SJCRH30 (cell line): ENCODE measurements at regions not wholly inside any gene's neighbourhood (a gene's known extent, or its start where the extent isn't known, plus 50 kb on each side); places are given as distances from the start of the nearest gene placed in this dataset.
A peak's percentile ranks its signal among the peaks of the same experiment; 100 is the strongest.
"Not testable (repeated sequence)": the region's sequence is repeated elsewhere in the genome, so short reads cannot be mapped to it uniquely, and the experiment has no call there.

Source experiments
- DNase-seq, 2 experiments: peaks; one replicate each; pipeline ENCODE4 v3.0.0-alpha.2; 2015 to 2020
- H3K27ac ChIP-seq: fragments of 250-450 bp; sonication (Bioruptor Pico); 2 replicates; pipeline ENCODE4 v1.5.1; 2020; ENCODE audit warnings: mild to moderate bottlenecking, moderate library complexity
- H3K27me3 ChIP-seq: fragments of 250-450 bp; sonication (Bioruptor Pico); 2 replicates; pipeline ENCODE4 v1.5.1; 2020; ENCODE audit warnings: mild to moderate bottlenecking, moderate library complexity
- H3K36me3 ChIP-seq: fragments of 250-450 bp; sonication (Bioruptor Pico); 2 replicates; pipeline ENCODE4 v1.5.1; 2020; ENCODE audit warnings: mild to moderate bottlenecking, moderate library complexity
- H3K4me1 ChIP-seq: fragments of 250-450 bp; sonication (Bioruptor Pico); 2 replicates; pipeline ENCODE4 v1.5.1; 2020; ENCODE audit warnings: mild to moderate bottlenecking, moderate library complexity
- H3K4me3 ChIP-seq: fragments of 250-450 bp; sonication (Bioruptor Pico); 2 replicates; pipeline ENCODE4 v1.5.1; 2020; ENCODE audit warnings: mild to moderate bottlenecking, moderate library complexity
- H3K9me3 ChIP-seq: fragments of 250-450 bp; sonication (Bioruptor Pico); replicated peaks from 2 replicates; pipeline ENCODE4 v1.5.1; 2020; ENCODE audit warnings: mild to moderate bottlenecking, moderate library complexity

DNA sequence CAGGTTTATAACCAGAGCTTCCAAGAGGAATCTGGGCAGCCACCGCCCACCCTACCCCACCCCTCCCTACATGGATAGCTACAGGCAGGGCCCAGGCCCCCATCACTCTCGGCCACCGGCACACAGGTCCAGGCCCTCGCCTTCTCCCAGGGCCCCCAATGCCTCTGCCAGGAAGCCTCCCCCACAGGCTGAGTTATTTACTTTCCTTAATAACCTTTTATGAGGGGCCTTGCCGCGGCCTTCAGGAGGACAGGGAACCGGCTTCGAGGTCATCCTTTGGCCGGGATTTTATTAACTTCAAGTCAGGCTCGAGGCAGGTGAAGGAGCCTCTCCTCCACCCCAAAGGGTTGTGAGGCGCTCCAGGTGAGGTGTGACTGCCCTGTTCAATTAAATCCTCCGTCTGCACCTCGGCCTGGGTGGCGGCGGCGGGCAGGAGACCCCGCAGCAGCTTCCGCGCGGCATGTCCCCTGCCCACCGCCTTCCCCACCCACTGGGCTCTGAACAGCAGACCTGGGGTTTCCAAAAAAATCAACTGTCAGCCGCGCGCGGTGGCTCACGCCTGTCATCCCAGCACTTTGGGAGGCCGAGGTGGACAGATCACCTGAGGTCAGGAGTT, 106.5 kb downstream of the MICALL2 start:
- no peaks in the 10 kb centered on the region for H3K9me3 ChIP-seq
- no peaks in the 10 kb centered on the region for H3K4me1 ChIP-seq
- H3K27me3 ChIP-seq = no peaks in the 10 kb centered on the region
- no peak for DNase-seq
- H3K4me3 ChIP-seq = no peak overlapping the region
- H3K36me3 ChIP-seq = no peaks in the 10 kb centered on the region
- H3K27ac ChIP-seq = no peak overlapping the region

GRCh38 chr7:1354661-1355567, 104.4 kb downstream of the MICALL2 start:
- DNase-seq = no peak
- H3K36me3 ChIP-seq = no peaks in the 10 kb centered on the region
- H3K4me1 ChIP-seq = no peaks in the 10 kb centered on the region
- H3K27ac ChIP-seq = no peak overlapping the region
- no peaks in the 10 kb centered on the region for H3K9me3 ChIP-seq
- no peak overlapping the region for H3K4me3 ChIP-seq
- H3K27me3 ChIP-seq = no peaks in the 10 kb centered on the region

DNA sequence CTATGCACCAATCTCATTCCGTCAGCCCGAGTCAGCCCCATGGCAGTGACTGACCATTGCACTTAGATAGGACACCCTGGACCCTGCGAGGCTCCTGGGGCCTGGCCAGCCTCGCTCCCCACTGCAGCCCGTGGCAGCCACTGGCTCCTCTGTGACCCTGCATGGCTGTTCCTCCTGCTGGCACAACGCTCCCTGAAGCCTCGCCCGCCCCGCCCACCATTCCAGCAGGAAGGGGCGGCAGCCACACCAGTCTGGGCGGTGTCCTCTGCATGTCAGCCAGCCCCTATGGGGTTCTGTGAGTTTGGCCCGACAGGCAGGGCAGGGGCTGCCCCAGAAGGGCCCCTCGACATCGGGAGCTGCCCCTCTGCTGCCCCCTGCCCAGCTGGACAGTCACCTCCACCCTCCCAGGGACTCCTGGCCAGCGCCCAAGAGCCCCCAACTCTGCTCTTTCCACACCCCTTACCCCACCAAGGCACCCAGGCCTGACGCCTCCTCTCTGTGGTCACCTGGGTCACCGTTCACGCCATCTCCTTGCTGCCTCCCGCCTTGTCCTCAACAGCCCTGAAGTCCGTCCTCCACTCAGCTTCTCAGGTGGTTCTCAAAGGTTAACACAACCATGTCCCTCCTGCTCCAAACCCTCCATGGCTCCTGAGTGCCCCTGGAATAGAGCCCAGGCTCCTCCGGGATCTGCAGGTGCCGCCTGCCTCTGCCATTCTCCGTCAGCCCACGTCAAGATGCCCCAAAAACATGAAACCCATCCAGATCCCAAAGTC, 103.5 kb downstream of the MICALL2 start:
- Histone ChIP-seq H3K4me3 (no peak overlapping the region), H3K4me1 (no peaks in the 10 kb centered on the region), H3K27ac (no peak overlapping the region), H3K36me3 (no peaks in the 10 kb centered on the region), H3K9me3 (no peaks in the 10 kb centered on the region), H3K27me3 (no peaks in the 10 kb centered on the region)
- DNase-seq = no peak

- not testable (repeated sequence) for H3K27ac ChIP-seq, H3K4me1 ChIP-seq, H3K4me3 ChIP-seq, H3K27me3 ChIP-seq, H3K36me3 ChIP-seq, DNase-seq, H3K9me3 ChIP-seq
Measured at GRCh38 chr7:1356853-1357252, 102.4 kb downstream of the MICALL2 start.

- not testable (repeated sequence) for DNase-seq, H3K27ac ChIP-seq, H3K4me1 ChIP-seq, H3K4me3 ChIP-seq, H3K9me3 ChIP-seq, H3K27me3 ChIP-seq, H3K36me3 ChIP-seq
Measured at GRCh38 chr7:1357260-1357600, 102.0 kb downstream of the MICALL2 start.

GRCh38 chr7:1357601-1358271, 101.5 kb downstream of the MICALL2 start:
- H3K27ac ChIP-seq = no peak overlapping the region
- H3K36me3 ChIP-seq = no peaks in the 10 kb centered on the region
- no peaks in the 10 kb centered on the region for H3K27me3 ChIP-seq
- H3K9me3 ChIP-seq = no peaks in the 10 kb centered on the region
- peak; percentile 19 to 24 for DNase-seq
- H3K4me1 ChIP-seq = no peaks in the 10 kb centered on the region
- no peak overlapping the region for H3K4me3 ChIP-seq

DNA sequence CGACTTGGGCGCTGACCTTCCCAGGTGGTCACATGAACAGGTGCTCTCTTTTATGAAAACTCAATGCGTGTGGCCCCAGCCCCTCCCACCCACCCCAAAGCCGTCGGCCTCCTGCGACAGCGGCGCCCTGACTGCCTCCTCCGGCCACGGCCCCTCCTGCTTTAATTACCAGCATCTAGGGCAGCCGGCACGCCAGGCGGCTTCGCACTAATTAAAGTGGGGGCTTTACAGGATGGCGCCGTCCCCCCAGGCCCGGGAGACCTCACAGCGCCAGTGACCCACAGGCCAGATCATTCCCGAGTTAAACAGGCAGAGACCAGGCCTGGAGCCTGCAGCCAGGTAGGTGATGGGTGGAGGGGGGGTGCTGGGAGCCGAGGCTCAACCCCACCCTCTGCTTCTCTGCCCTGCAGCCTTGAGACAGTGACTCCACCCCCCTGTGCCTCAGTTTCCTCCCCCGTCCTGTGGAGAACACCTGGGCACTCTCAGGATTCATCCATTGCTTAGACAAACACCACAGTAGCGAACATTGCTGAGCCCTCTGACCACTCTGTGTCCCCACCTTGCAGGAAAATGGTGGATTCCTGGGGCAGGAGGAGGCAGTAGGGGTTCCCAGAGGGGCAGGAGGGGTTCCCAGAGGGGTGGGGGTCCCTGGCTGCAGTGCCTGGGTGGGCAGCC, 100.8 kb downstream of the MICALL2 start:
- H3K27ac ChIP-seq = no peak overlapping the region
- no peaks in the 10 kb centered on the region for H3K36me3 ChIP-seq
- H3K27me3 ChIP-seq = no peaks in the 10 kb centered on the region
- H3K4me3 ChIP-seq = no peak overlapping the region
- H3K4me1 ChIP-seq = no peaks in the 10 kb centered on the region
- peak; percentile 16 to 39 for DNase-seq
- H3K9me3 ChIP-seq = no peaks in the 10 kb centered on the region

DNA sequence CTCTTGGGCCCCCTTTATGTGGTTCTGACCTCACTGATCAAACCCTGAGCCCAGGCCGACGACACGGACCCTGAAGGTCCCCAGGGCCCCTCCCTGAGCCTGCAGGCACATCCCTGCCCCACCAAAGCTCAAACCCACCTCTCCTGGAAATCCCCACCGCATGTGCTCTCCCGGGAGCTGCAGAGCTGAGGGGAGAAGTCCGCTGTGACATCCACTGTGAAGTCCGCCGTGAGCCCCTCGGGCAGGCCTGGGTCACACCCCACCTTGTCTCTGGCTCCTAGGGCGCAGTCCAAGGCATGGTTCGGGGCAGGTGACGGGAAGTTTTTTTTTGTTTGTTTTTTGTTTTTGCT, 100.2 kb downstream of the MICALL2 start:
- no peaks in the 10 kb centered on the region for H3K4me1 ChIP-seq
- no peak overlapping the region for H3K4me3 ChIP-seq
- DNase-seq = no peak
- H3K27me3 ChIP-seq = no peaks in the 10 kb centered on the region
- no peak overlapping the region for H3K27ac ChIP-seq
- no peaks in the 10 kb centered on the region for H3K9me3 ChIP-seq
- H3K36me3 ChIP-seq = no peaks in the 10 kb centered on the region

DNA sequence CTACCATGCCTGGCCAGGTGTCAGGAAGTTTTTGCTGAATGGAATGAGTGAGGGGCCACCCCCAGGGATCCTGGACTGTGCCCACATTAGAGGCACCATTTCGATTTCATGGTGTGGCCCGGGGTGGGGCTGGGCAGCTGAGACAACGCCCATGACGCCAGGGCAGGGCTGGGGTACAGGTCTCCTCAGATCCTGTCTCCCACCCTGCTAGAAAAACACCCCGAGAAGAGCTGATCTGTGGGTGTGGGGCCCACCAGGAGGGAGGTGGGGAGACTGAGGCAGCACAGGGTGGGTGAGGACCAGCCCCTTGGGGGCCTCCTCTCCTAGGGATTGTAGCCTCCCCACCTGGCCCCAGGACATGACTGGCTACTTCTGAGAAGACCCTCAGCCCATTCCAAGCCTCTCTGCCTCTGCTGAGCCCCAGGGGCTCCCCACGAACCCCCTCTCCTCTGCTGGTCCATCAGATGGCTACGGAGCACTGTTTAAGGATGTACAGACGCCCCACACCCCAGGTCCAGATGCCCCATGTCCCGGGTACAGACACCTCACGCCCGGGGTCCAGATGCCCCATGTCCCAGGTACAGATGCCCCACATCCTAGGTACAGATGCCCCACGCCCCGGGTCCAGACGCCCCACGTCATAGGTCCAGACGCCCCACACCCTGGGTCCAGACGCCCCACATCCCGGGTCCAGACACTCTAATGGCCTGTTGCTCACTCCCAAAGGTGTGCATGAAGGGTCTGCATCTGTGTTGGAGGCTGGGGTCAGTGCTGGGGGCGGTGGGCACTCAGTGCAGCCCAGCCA, 99.4 kb downstream of the MICALL2 start:
- no peak for DNase-seq
- H3K27ac ChIP-seq = no peak overlapping the region
- peaks cover 3% of the 10 kb centered on the region; the same call in 1 of the 2 replicates for H3K4me1 ChIP-seq
- no peaks in the 10 kb centered on the region for H3K27me3 ChIP-seq
- H3K9me3 ChIP-seq = no peaks in the 10 kb centered on the region
- no peak overlapping the region for H3K4me3 ChIP-seq
- no peaks in the 10 kb centered on the region for H3K36me3 ChIP-seq

DNA sequence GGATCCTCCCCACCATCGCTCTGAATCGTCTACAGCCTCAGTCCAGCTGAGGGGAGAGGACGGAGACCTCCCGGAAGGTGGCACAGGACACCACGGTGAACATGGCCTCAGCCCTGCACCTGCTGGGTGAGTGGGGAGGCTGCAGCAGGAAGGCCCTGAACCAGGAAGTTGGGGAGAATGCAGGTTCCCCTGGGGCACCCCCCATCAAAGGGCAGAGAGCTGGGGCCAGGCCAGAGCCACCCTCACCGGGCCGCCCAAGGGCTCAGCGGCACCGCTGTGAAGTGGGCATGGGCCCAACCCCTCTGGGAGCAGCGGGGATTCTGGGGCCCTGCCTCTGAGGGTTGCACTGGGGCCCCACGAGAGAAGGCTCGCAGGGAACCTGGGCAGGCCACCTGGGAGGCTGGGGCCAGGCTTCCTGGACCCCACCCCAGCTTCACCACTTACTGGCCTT, 98.7 kb downstream of the MICALL2 start:
- Histone ChIP-seq H3K4me1 (peaks cover 3% of the 10 kb centered on the region; the same call in 1 of the 2 replicates), H3K9me3 (no peaks in the 10 kb centered on the region), H3K4me3 (no peak overlapping the region), H3K27me3 (no peaks in the 10 kb centered on the region), H3K36me3 (no peaks in the 10 kb centered on the region), H3K27ac (no peak overlapping the region)
- no peak for DNase-seq

DNA sequence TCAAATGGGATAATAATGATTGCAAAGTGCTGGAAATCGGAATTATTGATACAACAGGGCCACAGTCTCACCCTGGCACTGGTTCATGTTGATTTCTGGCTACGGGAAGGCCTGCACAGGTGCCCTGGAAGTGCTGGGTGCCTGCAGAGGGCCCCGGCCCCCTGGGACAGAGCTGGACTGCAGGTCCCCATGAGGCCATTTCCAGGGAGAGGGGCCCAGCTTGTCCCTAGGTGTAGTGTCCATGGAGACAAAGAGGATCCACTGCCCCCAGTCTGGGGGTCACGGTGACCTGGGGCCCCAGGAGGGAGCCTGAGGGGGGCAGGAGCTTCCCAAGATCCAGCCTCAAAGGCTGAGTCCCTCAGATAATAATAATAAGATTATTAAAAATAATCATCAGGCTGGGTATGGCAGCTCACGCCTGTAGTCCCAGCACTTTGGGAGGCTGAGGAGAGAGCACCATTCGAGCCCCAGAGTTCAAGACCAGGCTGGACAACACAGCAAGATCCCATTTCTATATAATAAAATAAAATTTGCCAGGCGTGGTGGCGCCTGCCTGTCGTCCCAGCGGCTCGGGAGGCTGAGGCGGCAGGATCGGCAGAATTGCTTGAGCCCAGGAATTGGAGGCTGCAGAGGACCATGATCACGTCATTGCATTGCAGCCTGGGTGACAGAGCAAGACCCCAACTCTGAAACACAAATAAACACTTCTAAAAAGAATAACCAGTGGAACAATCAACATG, 98.1 kb downstream of the MICALL2 start:
- Histone ChIP-seq H3K27me3 (no peaks in the 10 kb centered on the region), H3K4me3 (no peak overlapping the region), H3K27ac (no peak overlapping the region), H3K36me3 (no peaks in the 10 kb centered on the region), H3K9me3 (no peaks in the 10 kb centered on the region), H3K4me1 (peaks cover 3% of the 10 kb centered on the region; the same call in 1 of the 2 replicates)
- DNase-seq = no peak

- Histone ChIP-seq H3K4me3 (no peak overlapping the region), H3K27ac (no peak overlapping the region), H3K4me1 (peaks cover 3% of the 10 kb centered on the region; the same call in 1 of the 2 replicates), H3K9me3 (no peaks in the 10 kb centered on the region), H3K27me3 (no peaks in the 10 kb centered on the region), H3K36me3 (no peaks in the 10 kb centered on the region)
- no peak for DNase-seq
Measured at GRCh38 chr7:1361756-1362125, 97.5 kb downstream of the MICALL2 start.

- peaks cover 3% of the 10 kb centered on the region; the same call in 1 of the 2 replicates for H3K4me1 ChIP-seq
- no peaks in the 10 kb centered on the region for H3K36me3 ChIP-seq
- H3K4me3 ChIP-seq = no peak overlapping the region
- H3K27ac ChIP-seq = no peak overlapping the region
- H3K27me3 ChIP-seq = no peaks in the 10 kb centered on the region
- H3K9me3 ChIP-seq = no peaks in the 10 kb centered on the region
- no peak for DNase-seq
Measured at GRCh38 chr7:1362301-1362700, 97.0 kb downstream of the MICALL2 start.
